ENCODE measurements at regions not wholly inside any gene's neighbourhood (a gene's known extent, or its start where the extent isn't known, plus 50 kb on each side); places are given as distances from the start of the nearest gene placed in this dataset.

GRCh38 chr1:14255233-14255632, 343.3 kb upstream of the KAZN start:
- Histone ChIP-seq H3K27ac (no peak overlapping the region), H3K4me2 (no peak overlapping the region), H3K4me1 (no peaks in the 10 kb centered on the region), H3K4me3 (no peak overlapping the region), H3K9me3 (no peaks in the 10 kb centered on the region)
- TF ChIP-seq TP53 (CRISPR knock-in tag; IDR thresholded peaks at IDR 0.05) = no peak
- no peak for TF ChIP-seq FOSB (CRISPR knock-in tag; IDR thresholded peaks at IDR 0.05)
- TF ChIP-seq RAD21 (conservative IDR thresholded peaks at IDR 0.05 in 1 of 2, IDR thresholded peaks at IDR 0.05 in 1 of 2) = no peak
- TF ChIP-seq PHF8 (IDR thresholded peaks at IDR 0.05; ENCODE audit: borderline replicate concordance, low read depth) = no peak
- TF ChIP-seq EP300 (IDR thresholded peaks at IDR 0.05) = no peak
- no peak for TF ChIP-seq CTCF (IDR thresholded peaks at IDR 0.05)
- TF ChIP-seq HMGXB4 (CRISPR knock-in tag; IDR thresholded peaks at IDR 0.05; ENCODE audit: borderline replicate concordance) = no peak
- no peak for TF ChIP-seq HDAC2 (IDR thresholded peaks at IDR 0.05)
- TF ChIP-seq CEBPB (IDR thresholded peaks at IDR 0.05) = no peak
- no peak for TF ChIP-seq GATA3 (IDR thresholded peaks at IDR 0.05; ENCODE audit: borderline replicate concordance)
- TF ChIP-seq ZFP36 (IDR thresholded peaks at IDR 0.05; ENCODE audit: borderline replicate concordance, partially characterized antibody) = no peak
- TF ChIP-seq E2F6 (IDR thresholded peaks at IDR 0.05; ENCODE audit: borderline replicate concordance, low read depth) = no peak
- DNase-seq (ENCODE audit: low read depth in 1 of 2, low spot score in 1 of 2) (no peak), ATAC-seq (no peak), FAIRE-seq (no peak)
- CTCF ChIA-PET = no interaction called here
- 20% methylated on average over 3 of the region's 3 CpGs for WGBS (ENCODE audit: missing lambda C conversion rate)
- POLR2A ChIA-PET = no interaction called here

GRCh38 chr1:14255711-14256110, 342.8 kb upstream of the KAZN start:
- Histone ChIP-seq H3K4me2 (no peak overlapping the region), H3K27ac (no peak overlapping the region), H3K4me1 (no peaks in the 10 kb centered on the region), H3K4me3 (no peak overlapping the region), H3K9me3 (no peaks in the 10 kb centered on the region)
- CTCF ChIA-PET = no interaction called here
- DNase-seq (ENCODE audit: low read depth in 1 of 2, low spot score in 1 of 2) (no peak), ATAC-seq (no peak), FAIRE-seq (no peak)
- TF ChIP-seq HOXB5 (CRISPR knock-in tag; IDR thresholded peaks at IDR 0.05) = no peak
- no peak for TF ChIP-seq FOXS1 (CRISPR knock-in tag; IDR thresholded peaks at IDR 0.05)
- no peak for TF ChIP-seq CHD2 (IDR thresholded peaks at IDR 0.05; ENCODE audit: low read length, partially characterized antibody)
- no peak for TF ChIP-seq ELK1 (IDR thresholded peaks at IDR 0.05; ENCODE audit: low read depth, low read length)
- TF ChIP-seq CEBPB (IDR thresholded peaks at IDR 0.05) = no peak
- TF ChIP-seq RFX5 (IDR thresholded peaks at IDR 0.05) = no peak
- TF ChIP-seq EHF (CRISPR knock-in tag; IDR thresholded peaks at IDR 0.05) = no peak
- TF ChIP-seq PBX3 (IDR thresholded peaks at IDR 0.05) = no peak
- no peak for TF ChIP-seq HOXA7 (CRISPR knock-in tag; IDR thresholded peaks at IDR 0.05)
- no peak for TF ChIP-seq BHLHE40 (IDR thresholded peaks at IDR 0.05; ENCODE audit: low read depth, low read length)
- no peak for TF ChIP-seq TFCP2L1 (CRISPR knock-in tag; IDR thresholded peaks at IDR 0.05)
- TF ChIP-seq HMGXB4 (CRISPR knock-in tag; IDR thresholded peaks at IDR 0.05; ENCODE audit: borderline replicate concordance) = no peak
- TF ChIP-seq POLR2A (IDR thresholded peaks at IDR 0.05; ENCODE audit: low read length) = no peak
- TF ChIP-seq ZC3H11A (IDR thresholded peaks at IDR 0.05) = no peak
- no peak for TF ChIP-seq MAZ (IDR thresholded peaks at IDR 0.05; ENCODE audit: borderline replicate concordance, low read depth, low read length)
- no peak for TF ChIP-seq POLR2AphosphoS2 (conservative IDR thresholded peaks at IDR 0.05; ENCODE audit: low read length)
- TF ChIP-seq JUNB (IDR thresholded peaks at IDR 0.05) = no peak
- no peak for TF ChIP-seq CTCF (IDR thresholded peaks at IDR 0.05)
- TF ChIP-seq GATA3 (IDR thresholded peaks at IDR 0.05; ENCODE audit: borderline replicate concordance) = no peak
- WGBS (ENCODE audit: missing lambda C conversion rate) = 4% methylated on average over 2 of the region's 2 CpGs
- POLR2A ChIA-PET = no interaction called here
